Thyroid gland (tissue), 4 donors: ENCODE measurements at regions not wholly inside any gene's neighbourhood (a gene's known extent, or its start where the extent isn't known, plus 50 kb on each side); places are given as distances from the start of the nearest gene placed in this dataset.

Experiments
- DNase-seq, 2 donors: peaks; one replicate each; pipeline ENCODE4 v3.0.0-alpha.2; 2019
- H3K27ac ChIP-seq, 3 donors: fragments of 200-600 bp; sonication (generic); 1 replicate in 2 of 3; 2 replicates in 1 of 3; pipeline ENCODE4 v1.5.1; 2016 to 2019; ENCODE audit warnings: mild to moderate bottlenecking in 1 of 3, moderate library complexity in 1 of 3
- H3K27me3 ChIP-seq: fragments of 200-600 bp; sonication (generic); one replicate; pipeline ENCODE4 v1.5.1; 2019
- H3K36me3 ChIP-seq, 2 donors: fragments of 200-600 bp; sonication (generic); one replicate each; pipeline ENCODE4 v1.5.1; 2016 to 2019
- H3K4me1 ChIP-seq, 2 donors: fragments of 200-600 bp; sonication (generic); one replicate each; pipeline ENCODE4 v1.5.1; 2017 to 2019
- H3K4me3 ChIP-seq, 3 donors: fragments of 200-600 bp; sonication (generic); replicated peaks in 1 of 3; 1 replicate in 2 of 3; 2 replicates in 1 of 3; pipeline ENCODE4 v1.5.1; 2016; ENCODE audit warnings: mild to moderate bottlenecking in 1 of 3
- H3K9me3 ChIP-seq: fragments of 200-600 bp; sonication (generic); one replicate; pipeline ENCODE4 v1.5.1; 2017
- POLR2A ChIP-seq, 2 donors: fragments of 450-650 bp; IDR thresholded peaks; one replicate each; pipeline ENCODE4 v1.6.1; 2017; ENCODE audit warnings: antibody characterized with exemption in 2 of 2, mild to moderate bottlenecking in 2 of 2, moderate library complexity in 1 of 2
- WGBS, 2 donors: methylation state at CpG; one replicate each; pipeline ENCODE4 v1.1.5; 2017; 5-methylcytosine and 5-hydroxymethylcytosine counted together
- intact Hi-C: fragments of 100-400 bp; cut with DNase I; formaldehyde crosslinking; loops from one replicate; pipeline ENCODE4 v1.15.1; 2023
- TF ChIP-seq, protein P1 (sequence below), 6 experiments: fragments of 200-600 bp in 3 of 6; fragments of 450-650 bp in 3 of 6; sonication (generic) in 3 of 6; IDR thresholded peaks; one replicate each; pipeline ENCODE4 v1.5.1; 2016 to 2019; ENCODE audit warnings: antibody characterized with exemption in 6 of 6, mild to moderate bottlenecking in 2 of 6, inconsistent platforms in 1 of 6, moderate library complexity in 1 of 6

DNA sequence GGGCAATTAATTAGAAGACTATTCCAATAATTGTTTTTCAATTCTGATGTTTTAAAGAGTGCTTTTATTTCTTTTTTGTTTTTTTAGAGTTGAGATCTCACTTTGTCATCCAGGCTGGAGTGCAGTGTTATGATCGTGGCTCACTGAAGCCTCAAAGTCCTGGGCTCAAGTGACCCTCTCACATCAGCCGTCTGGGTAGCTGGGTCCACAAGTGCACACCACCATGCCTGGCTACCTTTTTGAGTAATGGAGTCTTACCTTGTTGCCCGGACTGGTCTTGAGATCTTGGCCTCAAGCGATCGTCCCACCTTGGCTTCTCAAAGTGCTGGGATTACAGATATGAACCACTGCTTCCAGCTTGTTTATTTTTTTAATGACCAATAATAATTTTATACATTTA, 207.8 kb downstream of the NDFIP2 start:
- Histone ChIP-seq H3K27me3 (no peaks in the 10 kb centered on the region), H3K4me1 (peaks cover 0 to 15% of the 10 kb centered on the region in 2 donors), H3K4me3 (no peak overlapping the region), H3K9me3 (no peaks in the 10 kb centered on the region), H3K27ac (no peak overlapping the region), H3K36me3 (no peaks in the 10 kb centered on the region)
- 35 to 40% methylated on average over 5 of the region's 5 CpGs for WGBS, 2 donors
- intact Hi-C loops, result no loop called here
- TF ChIP-seq POLR2A (IDR thresholded peaks at IDR 0.05), result no peak
- TF ChIP-seq, protein P1, sequence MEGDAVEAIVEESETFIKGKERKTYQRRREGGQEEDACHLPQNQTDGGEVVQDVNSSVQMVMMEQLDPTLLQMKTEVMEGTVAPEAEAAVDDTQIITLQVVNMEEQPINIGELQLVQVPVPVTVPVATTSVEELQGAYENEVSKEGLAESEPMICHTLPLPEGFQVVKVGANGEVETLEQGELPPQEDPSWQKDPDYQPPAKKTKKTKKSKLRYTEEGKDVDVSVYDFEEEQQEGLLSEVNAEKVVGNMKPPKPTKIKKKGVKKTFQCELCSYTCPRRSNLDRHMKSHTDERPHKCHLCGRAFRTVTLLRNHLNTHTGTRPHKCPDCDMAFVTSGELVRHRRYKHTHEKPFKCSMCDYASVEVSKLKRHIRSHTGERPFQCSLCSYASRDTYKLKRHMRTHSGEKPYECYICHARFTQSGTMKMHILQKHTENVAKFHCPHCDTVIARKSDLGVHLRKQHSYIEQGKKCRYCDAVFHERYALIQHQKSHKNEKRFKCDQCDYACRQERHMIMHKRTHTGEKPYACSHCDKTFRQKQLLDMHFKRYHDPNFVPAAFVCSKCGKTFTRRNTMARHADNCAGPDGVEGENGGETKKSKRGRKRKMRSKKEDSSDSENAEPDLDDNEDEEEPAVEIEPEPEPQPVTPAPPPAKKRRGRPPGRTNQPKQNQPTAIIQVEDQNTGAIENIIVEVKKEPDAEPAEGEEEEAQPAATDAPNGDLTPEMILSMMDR (IDR thresholded peaks at IDR 0.05), result no peak
- peak; percentile 78 to 83 for DNase-seq

DNA sequence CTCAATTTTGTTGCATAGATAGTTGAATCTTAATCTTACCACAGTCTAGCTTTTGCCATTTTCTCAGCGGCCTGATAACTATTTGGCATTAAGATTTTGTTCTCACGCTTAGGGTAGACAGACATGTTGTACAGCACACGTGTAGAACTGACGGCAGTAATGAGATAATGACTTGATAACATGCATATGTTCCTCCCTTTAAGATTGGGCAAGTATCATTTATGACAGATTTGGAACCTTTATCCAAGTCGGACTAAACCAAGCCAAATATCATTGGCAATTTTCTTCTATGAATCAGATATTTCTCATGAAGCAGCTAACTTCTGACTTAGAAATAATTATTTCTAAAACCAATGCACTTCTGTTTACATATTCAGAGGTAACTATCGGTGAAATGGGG, 205.5 kb downstream of the NDFIP2 start:
- Histone ChIP-seq H3K4me1 (peaks cover 0 to 9% of the 10 kb centered on the region in 2 donors), H3K27ac (no peak overlapping the region), H3K27me3 (no peaks in the 10 kb centered on the region), H3K4me3 (no peak overlapping the region), H3K9me3 (no peaks in the 10 kb centered on the region), H3K36me3 (no peaks in the 10 kb centered on the region)
- no peak for DNase-seq
- intact Hi-C loops, result no loop called here
- 83 to 85% methylated on average over 6 of the region's 6 CpGs for WGBS, 2 donors
- no peak for TF ChIP-seq POLR2A (IDR thresholded peaks at IDR 0.05)
- TF ChIP-seq, protein P1 (IDR thresholded peaks at IDR 0.05), result no peak

DNA sequence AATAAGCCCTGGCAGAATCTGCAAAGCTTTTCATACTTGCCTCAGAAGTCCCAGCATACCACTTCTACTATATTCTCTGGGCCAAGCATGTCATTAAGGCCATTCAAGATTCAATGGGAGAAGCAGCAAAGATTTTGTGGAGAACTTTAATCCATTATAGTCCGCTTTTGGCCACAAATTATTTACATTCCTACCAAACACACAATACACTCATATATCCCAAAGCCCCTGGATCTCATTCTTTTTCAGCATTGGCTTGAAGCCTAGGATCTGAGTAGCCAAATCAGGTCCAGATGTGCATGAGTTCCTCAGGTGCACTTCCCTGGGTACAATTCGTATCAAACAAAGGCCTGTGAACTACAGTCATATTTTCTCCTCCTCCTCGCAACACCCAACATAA, 203.4 kb downstream of the NDFIP2 start:
- Histone ChIP-seq H3K4me3 (no peak overlapping the region), H3K27ac (no peak overlapping the region), H3K9me3 (no peaks in the 10 kb centered on the region), H3K4me1 (peaks cover 0 to 9% of the 10 kb centered on the region in 2 donors), H3K36me3 (no peaks in the 10 kb centered on the region), H3K27me3 (no peaks in the 10 kb centered on the region)
- TF ChIP-seq, protein P1 (IDR thresholded peaks at IDR 0.05), result no peak
- TF ChIP-seq POLR2A (IDR thresholded peaks at IDR 0.05), result no peak
- 93 to 94% methylated on average over 3 of the region's 3 CpGs for WGBS, 2 donors
- intact Hi-C loops, result no loop called here
- no peak for DNase-seq

DNA sequence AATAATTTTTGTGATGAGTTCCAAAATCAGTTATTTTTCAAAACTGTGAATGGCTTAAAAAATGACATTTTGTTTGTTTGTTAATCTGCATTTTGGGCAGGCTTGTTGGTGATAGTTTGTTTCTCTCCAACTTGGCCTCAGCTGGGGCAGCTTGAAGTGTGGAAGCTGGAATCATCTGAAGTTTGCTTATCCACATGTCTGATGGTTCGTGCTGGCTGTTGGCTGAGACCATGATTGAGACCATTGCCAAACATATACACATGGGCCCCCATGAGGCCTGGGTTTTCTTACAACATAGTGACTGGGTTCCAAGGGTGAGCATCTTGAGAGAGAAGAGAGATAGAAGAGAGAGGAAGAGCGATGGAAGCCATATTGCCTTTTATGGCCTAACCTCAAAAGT, 201.2 kb downstream of the NDFIP2 start:
- no peak overlapping the region for H3K27ac ChIP-seq
- no peak for DNase-seq
- H3K4me1 ChIP-seq, result no peaks in the 10 kb centered on the region
- no peaks in the 10 kb centered on the region for H3K36me3 ChIP-seq
- H3K4me3 ChIP-seq, result no peak overlapping the region
- intact Hi-C loops, result no loop called here
- WGBS, 2 donors, result 88 to 89% methylated on average over 2 of the region's 2 CpGs
- H3K27me3 ChIP-seq, result no peaks in the 10 kb centered on the region
- H3K9me3 ChIP-seq, result no peaks in the 10 kb centered on the region
- TF ChIP-seq, protein P1 (IDR thresholded peaks at IDR 0.05), result no peak
- TF ChIP-seq POLR2A (IDR thresholded peaks at IDR 0.05), result no peak

DNA sequence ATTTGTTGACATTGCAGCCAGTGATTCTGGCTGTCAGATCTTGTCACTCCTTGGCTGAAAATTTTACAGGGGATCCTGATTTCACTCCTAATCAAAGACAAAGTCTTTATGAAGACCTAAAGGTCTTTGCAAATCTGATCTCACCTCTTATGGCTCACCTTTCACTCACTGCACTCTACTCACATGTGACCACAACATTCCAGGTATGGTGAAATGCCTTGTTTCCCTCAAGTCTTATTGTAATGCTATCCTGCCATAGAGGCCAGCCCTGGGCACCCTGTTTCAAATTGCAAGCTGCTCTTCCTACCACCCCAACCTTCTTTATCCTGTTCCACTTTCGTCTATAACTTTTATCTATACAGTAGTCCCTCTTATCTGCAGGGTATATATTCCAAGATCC, 200.1 kb downstream of the NDFIP2 start:
- no peak overlapping the region for H3K27ac ChIP-seq
- no peaks in the 10 kb centered on the region for H3K27me3 ChIP-seq
- whole genome bisulfite sequencing, 2 donors, result 91 to 99% methylated on average over 1 of the region's 1 CpG
- H3K4me3 ChIP-seq, result no peak overlapping the region
- no peak for DNase-seq
- no peaks in the 10 kb centered on the region for H3K36me3 ChIP-seq
- H3K9me3 ChIP-seq, result no peaks in the 10 kb centered on the region
- TF ChIP-seq, protein P1 (IDR thresholded peaks at IDR 0.05), result no peak
- TF ChIP-seq POLR2A (IDR thresholded peaks at IDR 0.05), result no peak
- intact Hi-C loops, result no loop called here
- H3K4me1 ChIP-seq, result no peaks in the 10 kb centered on the region
